ENCODE measurements at regions not wholly inside any gene's neighbourhood (a gene's known extent, or its start where the extent isn't known, plus 50 kb on each side); places are given as distances from the start of the nearest gene placed in this dataset.

DNA sequence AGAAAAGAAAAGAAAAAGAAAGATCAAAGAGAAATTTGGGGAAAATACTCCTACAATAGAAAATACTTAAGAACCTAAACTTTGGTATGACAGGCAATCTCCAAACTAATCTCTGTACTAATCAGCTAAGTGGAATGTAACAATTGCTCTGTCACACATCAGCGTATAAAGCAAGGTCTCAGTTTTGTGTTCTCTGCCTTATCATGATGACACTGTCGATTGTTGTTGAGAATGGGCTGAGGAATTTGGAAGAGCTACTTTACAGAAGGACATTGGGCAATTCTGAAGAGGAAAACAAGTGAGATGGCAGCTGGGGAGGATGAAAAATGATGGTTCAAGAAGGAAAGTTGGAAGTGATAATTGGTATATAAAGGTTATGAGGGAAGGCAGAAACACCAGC is 486.0 kb upstream of the HTR2C start (continued):
- TF ChIP-seq CHD2 (IDR thresholded peaks at IDR 0.05; ENCODE audit: low read depth, low read length), result no peak
- TF ChIP-seq, protein P1, sequence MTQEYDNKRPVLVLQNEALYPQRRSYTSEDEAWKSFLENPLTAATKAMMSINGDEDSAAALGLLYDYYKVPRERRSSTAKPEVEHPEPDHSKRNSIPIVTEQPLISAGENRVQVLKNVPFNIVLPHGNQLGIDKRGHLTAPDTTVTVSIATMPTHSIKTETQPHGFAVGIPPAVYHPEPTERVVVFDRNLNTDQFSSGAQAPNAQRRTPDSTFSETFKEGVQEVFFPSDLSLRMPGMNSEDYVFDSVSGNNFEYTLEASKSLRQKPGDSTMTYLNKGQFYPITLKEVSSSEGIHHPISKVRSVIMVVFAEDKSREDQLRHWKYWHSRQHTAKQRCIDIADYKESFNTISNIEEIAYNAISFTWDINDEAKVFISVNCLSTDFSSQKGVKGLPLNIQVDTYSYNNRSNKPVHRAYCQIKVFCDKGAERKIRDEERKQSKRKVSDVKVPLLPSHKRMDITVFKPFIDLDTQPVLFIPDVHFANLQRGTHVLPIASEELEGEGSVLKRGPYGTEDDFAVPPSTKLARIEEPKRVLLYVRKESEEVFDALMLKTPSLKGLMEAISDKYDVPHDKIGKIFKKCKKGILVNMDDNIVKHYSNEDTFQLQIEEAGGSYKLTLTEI (CRISPR knock-in tag; conservative IDR thresholded peaks at IDR 0.05), result no peak

DNA sequence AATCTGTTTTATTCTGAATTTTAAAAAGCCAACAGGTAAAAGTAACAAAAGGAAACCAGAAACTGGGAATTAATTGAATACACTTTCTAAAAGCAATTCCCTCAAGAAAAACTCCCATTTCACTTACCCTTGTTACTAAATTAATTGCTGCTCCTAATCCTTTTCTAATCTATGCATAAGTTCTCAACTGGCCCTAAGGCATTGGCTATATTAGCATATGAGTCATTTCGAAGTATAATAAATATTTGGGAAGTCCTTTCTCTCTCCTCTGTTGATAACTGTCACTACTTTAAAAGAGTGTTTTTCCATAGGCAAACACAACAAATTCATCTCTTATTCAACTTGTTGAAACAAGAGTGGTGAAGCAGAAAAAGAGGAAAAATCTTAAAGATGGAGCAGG is 486.5 kb upstream of the HTR2C start:
- Histone ChIP-seq H3K27me3 (ENCODE audit: control insufficient read depth in 1 of 2, insufficient read depth in 2 of 2, low read length in 2 of 2) (no peaks in the 10 kb centered on the region; a peak in 1 of 5 replicates), H3K4me2 (ENCODE audit: low read depth, low read length) (no peak overlapping the region), H4K20me1 (ENCODE audit: insufficient read depth, low read length) (no peaks in the 10 kb centered on the region), H3K27ac (ENCODE audit: extremely low read length, insufficient read depth, low read length) (no peak overlapping the region), H3K36me3 (replicated peaks in 1 of 2; ENCODE audit: control insufficient read depth in 1 of 2, insufficient read depth in 2 of 2, low read length in 2 of 2) (no peaks in the 10 kb centered on the region), H3K4me3 (replicated peaks in 1 of 3; ENCODE audit: insufficient read depth in 1 of 3, low read depth in 2 of 3, low read length in 3 of 3) (no peak overlapping the region), H2AFZ (ENCODE audit: low read length) (no peak overlapping the region), H3K79me2 (ENCODE audit: insufficient read depth, low read length) (no peaks in the 10 kb centered on the region), H3K4me1 (ENCODE audit: insufficient read depth, low read length) (no peaks in the 10 kb centered on the region), H3K9me3 (ENCODE audit: low read length) (no peaks in the 10 kb centered on the region), H3K9ac (ENCODE audit: insufficient read depth, low read depth, low read length) (no peak overlapping the region)
- CTCF ChIA-PET (ENCODE audit: low intra/inter-chr PET ratio, low total read pairs), result no interaction called here
- in situ Hi-C loops (cut with HindIII; ENCODE audit: extremely low pct_ligation_motif_present, low pct_unique_long_range_greater_than_20kb) (no loop called here), intact Hi-C loops (cut with micrococcal nuclease; ENCODE audit: unreplicated experiment) (no loop called here)
- ATAC-seq (no peak), DNase-seq (ENCODE audit: low spot score) (no peak), FAIRE-seq (no peak)
- POLR2A ChIA-PET, result no interaction called here
- 0% methylated on average over 1 of the region's 1 CpG for WGBS (ENCODE audit: low lambda C conversion rate)
- no TSS peak for BruUV-seq (replicated peaks)
- TF ChIP-seq NONO (IDR thresholded peaks at IDR 0.05) (no peak), NONO (CRISPR knock-in tag; conservative IDR thresholded peaks at IDR 0.05) (no peak), ZNF557 (CRISPR knock-in tag; IDR thresholded peaks at IDR 0.05) (no peak), STAT5B (CRISPR knock-in tag; IDR thresholded peaks at IDR 0.05) (no peak), MTA3 (CRISPR knock-in tag; IDR thresholded peaks at IDR 0.05) (no peak), WIZ (CRISPR knock-in tag; IDR thresholded peaks at IDR 0.05) (no peak), ZKSCAN1 (IDR thresholded peaks at IDR 0.05; ENCODE audit: low read length) (no peak), SIX4 (CRISPR knock-in tag; IDR thresholded peaks at IDR 0.05) (no peak), RARA (CRISPR knock-in tag; IDR thresholded peaks at IDR 0.05) (no peak), TBL1XR1 (IDR thresholded peaks at IDR 0.05; ENCODE audit: borderline replicate concordance, low read length, partially characterized antibody) (no peak)
- TF ChIP-seq, protein P2, sequence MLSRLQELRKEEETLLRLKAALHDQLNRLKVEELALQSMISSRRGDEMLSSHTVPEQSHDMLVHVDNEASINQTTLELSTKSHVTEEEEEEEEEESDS (CRISPR knock-in tag; IDR thresholded peaks at IDR 0.05; ENCODE audit: borderline replicate concordance), result no peak
- TF ChIP-seq, protein P3, sequence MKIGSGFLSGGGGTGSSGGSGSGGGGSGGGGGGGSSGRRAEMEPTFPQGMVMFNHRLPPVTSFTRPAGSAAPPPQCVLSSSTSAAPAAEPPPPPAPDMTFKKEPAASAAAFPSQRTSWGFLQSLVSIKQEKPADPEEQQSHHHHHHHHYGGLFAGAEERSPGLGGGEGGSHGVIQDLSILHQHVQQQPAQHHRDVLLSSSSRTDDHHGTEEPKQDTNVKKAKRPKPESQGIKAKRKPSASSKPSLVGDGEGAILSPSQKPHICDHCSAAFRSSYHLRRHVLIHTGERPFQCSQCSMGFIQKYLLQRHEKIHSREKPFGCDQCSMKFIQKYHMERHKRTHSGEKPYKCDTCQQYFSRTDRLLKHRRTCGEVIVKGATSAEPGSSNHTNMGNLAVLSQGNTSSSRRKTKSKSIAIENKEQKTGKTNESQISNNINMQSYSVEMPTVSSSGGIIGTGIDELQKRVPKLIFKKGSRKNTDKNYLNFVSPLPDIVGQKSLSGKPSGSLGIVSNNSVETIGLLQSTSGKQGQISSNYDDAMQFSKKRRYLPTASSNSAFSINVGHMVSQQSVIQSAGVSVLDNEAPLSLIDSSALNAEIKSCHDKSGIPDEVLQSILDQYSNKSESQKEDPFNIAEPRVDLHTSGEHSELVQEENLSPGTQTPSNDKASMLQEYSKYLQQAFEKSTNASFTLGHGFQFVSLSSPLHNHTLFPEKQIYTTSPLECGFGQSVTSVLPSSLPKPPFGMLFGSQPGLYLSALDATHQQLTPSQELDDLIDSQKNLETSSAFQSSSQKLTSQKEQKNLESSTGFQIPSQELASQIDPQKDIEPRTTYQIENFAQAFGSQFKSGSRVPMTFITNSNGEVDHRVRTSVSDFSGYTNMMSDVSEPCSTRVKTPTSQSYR (CRISPR knock-in tag; IDR thresholded peaks at IDR 0.05; ENCODE audit: borderline replicate concordance), result no peak
- TF ChIP-seq, protein P4, sequence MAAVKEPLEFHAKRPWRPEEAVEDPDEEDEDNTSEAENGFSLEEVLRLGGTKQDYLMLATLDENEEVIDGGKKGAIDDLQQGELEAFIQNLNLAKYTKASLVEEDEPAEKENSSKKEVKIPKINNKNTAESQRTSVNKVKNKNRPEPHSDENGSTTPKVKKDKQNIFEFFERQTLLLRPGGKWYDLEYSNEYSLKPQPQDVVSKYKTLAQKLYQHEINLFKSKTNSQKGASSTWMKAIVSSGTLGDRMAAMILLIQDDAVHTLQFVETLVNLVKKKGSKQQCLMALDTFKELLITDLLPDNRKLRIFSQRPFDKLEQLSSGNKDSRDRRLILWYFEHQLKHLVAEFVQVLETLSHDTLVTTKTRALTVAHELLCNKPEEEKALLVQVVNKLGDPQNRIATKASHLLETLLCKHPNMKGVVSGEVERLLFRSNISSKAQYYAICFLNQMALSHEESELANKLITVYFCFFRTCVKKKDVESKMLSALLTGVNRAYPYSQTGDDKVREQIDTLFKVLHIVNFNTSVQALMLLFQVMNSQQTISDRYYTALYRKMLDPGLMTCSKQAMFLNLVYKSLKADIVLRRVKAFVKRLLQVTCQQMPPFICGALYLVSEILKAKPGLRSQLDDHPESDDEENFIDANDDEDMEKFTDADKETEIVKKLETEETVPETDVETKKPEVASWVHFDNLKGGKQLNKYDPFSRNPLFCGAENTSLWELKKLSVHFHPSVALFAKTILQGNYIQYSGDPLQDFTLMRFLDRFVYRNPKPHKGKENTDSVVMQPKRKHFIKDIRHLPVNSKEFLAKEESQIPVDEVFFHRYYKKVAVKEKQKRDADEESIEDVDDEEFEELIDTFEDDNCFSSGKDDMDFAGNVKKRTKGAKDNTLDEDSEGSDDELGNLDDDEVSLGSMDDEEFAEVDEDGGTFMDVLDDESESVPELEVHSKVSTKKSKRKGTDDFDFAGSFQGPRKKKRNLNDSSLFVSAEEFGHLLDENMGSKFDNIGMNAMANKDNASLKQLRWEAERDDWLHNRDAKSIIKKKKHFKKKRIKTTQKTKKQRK (IDR thresholded peaks at IDR 0.05; ENCODE audit: low read length), result no peak
- TF ChIP-seq, protein P5, sequence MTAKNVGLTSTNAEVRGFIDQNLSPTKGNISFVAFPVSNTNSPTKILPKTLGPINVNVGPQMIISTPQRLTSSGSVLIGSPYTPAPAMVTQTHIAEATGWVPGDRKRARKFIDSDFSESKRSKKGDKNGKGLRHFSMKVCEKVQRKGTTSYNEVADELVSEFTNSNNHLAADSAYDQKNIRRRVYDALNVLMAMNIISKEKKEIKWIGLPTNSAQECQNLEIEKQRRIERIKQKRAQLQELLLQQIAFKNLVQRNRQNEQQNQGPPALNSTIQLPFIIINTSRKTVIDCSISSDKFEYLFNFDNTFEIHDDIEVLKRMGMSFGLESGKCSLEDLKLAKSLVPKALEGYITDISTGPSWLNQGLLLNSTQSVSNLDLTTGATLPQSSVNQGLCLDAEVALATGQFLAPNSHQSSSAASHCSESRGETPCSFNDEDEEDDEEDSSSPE (CRISPR knock-in tag; IDR thresholded peaks at IDR 0.05), result no peak
